ENCODE measurements at regions not wholly inside any gene's neighbourhood (a gene's known extent, or its start where the extent isn't known, plus 50 kb on each side); places are given as distances from the start of the nearest gene placed in this dataset.

DNA sequence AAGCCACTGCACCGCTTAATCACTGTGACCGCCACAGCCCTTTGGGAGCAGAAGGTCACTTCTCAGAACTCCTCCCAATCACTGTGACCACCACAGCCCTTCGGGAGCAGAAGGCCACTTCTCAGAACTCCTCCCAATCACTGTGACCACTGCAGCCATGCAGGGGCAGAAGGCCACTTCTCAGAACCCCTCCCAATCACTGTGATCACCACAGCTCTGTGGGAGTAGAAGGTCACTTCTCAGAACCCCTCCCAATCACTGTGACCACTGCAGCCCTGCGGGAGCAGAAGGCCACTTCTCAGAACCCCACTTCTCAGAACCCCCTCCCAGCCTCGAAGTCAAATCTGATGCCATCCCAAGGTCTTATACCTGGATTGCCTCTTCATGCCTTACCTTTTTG lies 56.8 kb upstream of the DAPL1 start:
- Histone ChIP-seq H3K36me3 (replicated peaks in 1 of 2; ENCODE audit: control insufficient read depth in 1 of 2, insufficient read depth in 2 of 2, low read length in 2 of 2) (no peaks in the 10 kb centered on the region), H2AFZ (ENCODE audit: low read length) (no peak overlapping the region), H3K4me2 (ENCODE audit: low read depth, low read length) (peak overlapping the region; percentile 51; the same call in 1 of the 2 replicates), H3K4me3 (replicated peaks in 1 of 3; ENCODE audit: insufficient read depth in 1 of 3, low read depth in 2 of 3, low read length in 3 of 3) (no peak overlapping the region), H3K4me1 (ENCODE audit: insufficient read depth, low read length) (peaks cover 28% of the 10 kb centered on the region), H3K79me2 (ENCODE audit: insufficient read depth, low read length) (no peaks in the 10 kb centered on the region), H3K27me3 (ENCODE audit: control insufficient read depth in 1 of 2, insufficient read depth in 2 of 2, low read length in 2 of 2) (peaks cover 4 to 42% of the 10 kb centered on the region in 2 experiments; a peak in 4 of 5 replicates), H3K27ac (ENCODE audit: extremely low read length, insufficient read depth, low read length) (no peak overlapping the region), H3K9me3 (ENCODE audit: low read length) (no peaks in the 10 kb centered on the region), H3K9ac (ENCODE audit: insufficient read depth, low read depth, low read length) (no peak overlapping the region), H4K20me1 (ENCODE audit: insufficient read depth, low read length) (no peaks in the 10 kb centered on the region)
- CTCF ChIA-PET (ENCODE audit: low intra/inter-chr PET ratio, low total read pairs), result no interaction called here
- intact Hi-C loops (cut with micrococcal nuclease; ENCODE audit: unreplicated experiment) (no loop called here), in situ Hi-C loops (cut with HindIII; ENCODE audit: extremely low pct_ligation_motif_present, low pct_unique_long_range_greater_than_20kb) (loop anchor here (25.0 kb wide), 1 partner anchor 276 kb away; the partner anchor contains the start of genes CCDC148 and PKP4)
- FAIRE-seq (no peak), DNase-seq (ENCODE audit: low spot score) (no peak), ATAC-seq (peak; percentile 43)
- BruUV-seq (replicated peaks), result no TSS peak
- 6% methylated on average over 4 of the region's 5 CpGs for WGBS (ENCODE audit: low lambda C conversion rate)
- POLR2A ChIA-PET, result interaction anchor here (1.2 to 1.8 kb wide), 2 partner anchors 12 to 14 kb away, joined by 3 to 6 read pairs; no protein-coding TSS in a partner anchor
- TF ChIP-seq NCOA2 (CRISPR knock-in tag; IDR thresholded peaks at IDR 0.05), result no peak
- TF ChIP-seq ZNF563 (CRISPR knock-in tag; IDR thresholded peaks at IDR 0.05), result no peak
- no peak for TF ChIP-seq ZNF644 (CRISPR knock-in tag; IDR thresholded peaks at IDR 0.05; ENCODE audit: low read depth)
- TF ChIP-seq CBX1 (IDR thresholded peaks at IDR 0.05; ENCODE audit: low read depth), result no peak
- TF ChIP-seq, protein P1, sequence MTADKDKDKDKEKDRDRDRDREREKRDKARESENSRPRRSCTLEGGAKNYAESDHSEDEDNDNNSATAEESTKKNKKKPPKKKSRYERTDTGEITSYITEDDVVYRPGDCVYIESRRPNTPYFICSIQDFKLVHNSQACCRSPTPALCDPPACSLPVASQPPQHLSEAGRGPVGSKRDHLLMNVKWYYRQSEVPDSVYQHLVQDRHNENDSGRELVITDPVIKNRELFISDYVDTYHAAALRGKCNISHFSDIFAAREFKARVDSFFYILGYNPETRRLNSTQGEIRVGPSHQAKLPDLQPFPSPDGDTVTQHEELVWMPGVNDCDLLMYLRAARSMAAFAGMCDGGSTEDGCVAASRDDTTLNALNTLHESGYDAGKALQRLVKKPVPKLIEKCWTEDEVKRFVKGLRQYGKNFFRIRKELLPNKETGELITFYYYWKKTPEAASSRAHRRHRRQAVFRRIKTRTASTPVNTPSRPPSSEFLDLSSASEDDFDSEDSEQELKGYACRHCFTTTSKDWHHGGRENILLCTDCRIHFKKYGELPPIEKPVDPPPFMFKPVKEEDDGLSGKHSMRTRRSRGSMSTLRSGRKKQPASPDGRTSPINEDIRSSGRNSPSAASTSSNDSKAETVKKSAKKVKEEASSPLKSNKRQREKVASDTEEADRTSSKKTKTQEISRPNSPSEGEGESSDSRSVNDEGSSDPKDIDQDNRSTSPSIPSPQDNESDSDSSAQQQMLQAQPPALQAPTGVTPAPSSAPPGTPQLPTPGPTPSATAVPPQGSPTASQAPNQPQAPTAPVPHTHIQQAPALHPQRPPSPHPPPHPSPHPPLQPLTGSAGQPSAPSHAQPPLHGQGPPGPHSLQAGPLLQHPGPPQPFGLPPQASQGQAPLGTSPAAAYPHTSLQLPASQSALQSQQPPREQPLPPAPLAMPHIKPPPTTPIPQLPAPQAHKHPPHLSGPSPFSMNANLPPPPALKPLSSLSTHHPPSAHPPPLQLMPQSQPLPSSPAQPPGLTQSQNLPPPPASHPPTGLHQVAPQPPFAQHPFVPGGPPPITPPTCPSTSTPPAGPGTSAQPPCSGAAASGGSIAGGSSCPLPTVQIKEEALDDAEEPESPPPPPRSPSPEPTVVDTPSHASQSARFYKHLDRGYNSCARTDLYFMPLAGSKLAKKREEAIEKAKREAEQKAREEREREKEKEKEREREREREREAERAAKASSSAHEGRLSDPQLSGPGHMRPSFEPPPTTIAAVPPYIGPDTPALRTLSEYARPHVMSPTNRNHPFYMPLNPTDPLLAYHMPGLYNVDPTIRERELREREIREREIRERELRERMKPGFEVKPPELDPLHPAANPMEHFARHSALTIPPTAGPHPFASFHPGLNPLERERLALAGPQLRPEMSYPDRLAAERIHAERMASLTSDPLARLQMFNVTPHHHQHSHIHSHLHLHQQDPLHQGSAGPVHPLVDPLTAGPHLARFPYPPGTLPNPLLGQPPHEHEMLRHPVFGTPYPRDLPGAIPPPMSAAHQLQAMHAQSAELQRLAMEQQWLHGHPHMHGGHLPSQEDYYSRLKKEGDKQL (CRISPR knock-in tag; IDR thresholded peaks at IDR 0.05; ENCODE audit: low read depth), result no peak
- TF ChIP-seq, protein P2, sequence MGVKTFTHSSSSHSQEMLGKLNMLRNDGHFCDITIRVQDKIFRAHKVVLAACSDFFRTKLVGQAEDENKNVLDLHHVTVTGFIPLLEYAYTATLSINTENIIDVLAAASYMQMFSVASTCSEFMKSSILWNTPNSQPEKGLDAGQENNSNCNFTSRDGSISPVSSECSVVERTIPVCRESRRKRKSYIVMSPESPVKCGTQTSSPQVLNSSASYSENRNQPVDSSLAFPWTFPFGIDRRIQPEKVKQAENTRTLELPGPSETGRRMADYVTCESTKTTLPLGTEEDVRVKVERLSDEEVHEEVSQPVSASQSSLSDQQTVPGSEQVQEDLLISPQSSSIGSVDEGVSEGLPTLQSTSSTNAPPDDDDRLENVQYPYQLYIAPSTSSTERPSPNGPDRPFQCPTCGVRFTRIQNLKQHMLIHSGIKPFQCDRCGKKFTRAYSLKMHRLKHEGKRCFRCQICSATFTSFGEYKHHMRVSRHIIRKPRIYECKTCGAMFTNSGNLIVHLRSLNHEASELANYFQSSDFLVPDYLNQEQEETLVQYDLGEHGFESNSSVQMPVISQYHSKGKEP (CRISPR knock-in tag; IDR thresholded peaks at IDR 0.05), result no peak
- TF ChIP-seq DNMT3B (CRISPR knock-in tag; conservative IDR thresholded peaks at IDR 0.05), result no peak
- TF ChIP-seq, protein P3, sequence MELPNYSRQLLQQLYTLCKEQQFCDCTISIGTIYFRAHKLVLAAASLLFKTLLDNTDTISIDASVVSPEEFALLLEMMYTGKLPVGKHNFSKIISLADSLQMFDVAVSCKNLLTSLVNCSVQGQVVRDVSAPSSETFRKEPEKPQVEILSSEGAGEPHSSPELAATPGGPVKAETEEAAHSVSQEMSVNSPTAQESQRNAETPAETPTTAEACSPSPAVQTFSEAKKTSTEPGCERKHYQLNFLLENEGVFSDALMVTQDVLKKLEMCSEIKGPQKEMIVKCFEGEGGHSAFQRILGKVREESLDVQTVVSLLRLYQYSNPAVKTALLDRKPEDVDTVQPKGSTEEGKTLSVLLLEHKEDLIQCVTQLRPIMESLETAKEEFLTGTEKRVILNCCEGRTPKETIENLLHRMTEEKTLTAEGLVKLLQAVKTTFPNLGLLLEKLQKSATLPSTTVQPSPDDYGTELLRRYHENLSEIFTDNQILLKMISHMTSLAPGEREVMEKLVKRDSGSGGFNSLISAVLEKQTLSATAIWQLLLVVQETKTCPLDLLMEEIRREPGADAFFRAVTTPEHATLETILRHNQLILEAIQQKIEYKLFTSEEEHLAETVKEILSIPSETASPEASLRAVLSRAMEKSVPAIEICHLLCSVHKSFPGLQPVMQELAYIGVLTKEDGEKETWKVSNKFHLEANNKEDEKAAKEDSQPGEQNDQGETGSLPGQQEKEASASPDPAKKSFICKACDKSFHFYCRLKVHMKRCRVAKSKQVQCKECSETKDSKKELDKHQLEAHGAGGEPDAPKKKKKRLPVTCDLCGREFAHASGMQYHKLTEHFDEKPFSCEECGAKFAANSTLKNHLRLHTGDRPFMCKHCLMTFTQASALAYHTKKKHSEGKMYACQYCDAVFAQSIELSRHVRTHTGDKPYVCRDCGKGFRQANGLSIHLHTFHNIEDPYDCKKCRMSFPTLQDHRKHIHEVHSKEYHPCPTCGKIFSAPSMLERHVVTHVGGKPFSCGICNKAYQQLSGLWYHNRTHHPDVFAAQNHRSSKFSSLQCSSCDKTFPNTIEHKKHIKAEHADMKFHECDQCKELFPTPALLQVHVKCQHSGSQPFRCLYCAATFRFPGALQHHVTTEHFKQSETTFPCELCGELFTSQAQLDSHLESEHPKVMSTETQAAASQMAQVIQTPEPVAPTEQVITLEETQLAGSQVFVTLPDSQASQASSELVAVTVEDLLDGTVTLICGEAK (IDR thresholded peaks at IDR 0.05), result no peak
- TF ChIP-seq, protein P3 (CRISPR knock-in tag; IDR thresholded peaks at IDR 0.05), result no peak
- no peak for TF ChIP-seq KAT8 (CRISPR knock-in tag; IDR thresholded peaks at IDR 0.05)
